ENCODE measurements at regions not wholly inside any gene's neighbourhood (a gene's known extent, or its start where the extent isn't known, plus 50 kb on each side); places are given as distances from the start of the nearest gene placed in this dataset.
"Not testable (repeated sequence)": the region's sequence is repeated elsewhere in the genome, so short reads cannot be mapped to it uniquely, and the experiment has no call there.

- DNase-seq (ENCODE audit: low read depth, low spot score) = no peak
- in situ Hi-C loops (cut with HindIII; ENCODE audit: low sequenced_read_pairs) = no loop called here
- no peak overlapping the region for H3K4me3 ChIP-seq (ENCODE audit: low read depth, low read length)
These were observed 461.9 kb downstream of the KLF5 start for GRCh38 chr13:73520566-73521289.

GRCh38 chr13:73520135-73520534, 461.3 kb downstream of the KLF5 start:
- DNase-seq (ENCODE audit: low read depth, low spot score); H3K4me3 ChIP-seq (ENCODE audit: low read depth, low read length); in situ Hi-C loops (cut with HindIII; ENCODE audit: low sequenced_read_pairs): not testable (repeated sequence)

More at GRCh38 chr13:73520566-73521289, 461.9 kb downstream of the KLF5 start:
- TF ChIP-seq CTCF (IDR thresholded peaks at IDR 0.05; ENCODE audit: low read depth, low read length) = no peak

GRCh38 chr13:73519396-73520116, 460.8 kb downstream of the KLF5 start:
- H3K4me3 ChIP-seq (ENCODE audit: low read depth, low read length) = no peak overlapping the region
- in situ Hi-C loops (cut with HindIII; ENCODE audit: low sequenced_read_pairs) = no loop called here
- no peak for TF ChIP-seq CTCF (IDR thresholded peaks at IDR 0.05; ENCODE audit: low read depth, low read length)
- DNase-seq (ENCODE audit: low read depth, low spot score) = peak; percentile 1

GRCh38 chr13:73517766-73518165, 459.0 kb downstream of the KLF5 start:
- DNase-seq (ENCODE audit: low read depth, low spot score) = no peak
- no peak overlapping the region for H3K4me3 ChIP-seq (ENCODE audit: low read depth, low read length)
- in situ Hi-C loops (cut with HindIII; ENCODE audit: low sequenced_read_pairs) = no loop called here
- TF ChIP-seq CTCF (IDR thresholded peaks at IDR 0.05; ENCODE audit: low read depth, low read length) = no peak

GRCh38 chr13:73516731-73517130, 457.9 kb downstream of the KLF5 start:
- no peak for TF ChIP-seq CTCF (IDR thresholded peaks at IDR 0.05; ENCODE audit: low read depth, low read length)
- no peak for DNase-seq (ENCODE audit: low read depth, low spot score)
- in situ Hi-C loops (cut with HindIII; ENCODE audit: low sequenced_read_pairs) = no loop called here

GRCh38 chr13:73514208-73514607, 455.4 kb downstream of the KLF5 start:
- no peak overlapping the region for H3K4me3 ChIP-seq (ENCODE audit: low read depth, low read length)
- no peak for DNase-seq (ENCODE audit: low read depth, low spot score)
- in situ Hi-C loops (cut with HindIII; ENCODE audit: low sequenced_read_pairs) = no loop called here
- TF ChIP-seq CTCF (IDR thresholded peaks at IDR 0.05; ENCODE audit: low read depth, low read length) = no peak

More at GRCh38 chr13:73516731-73517130, 457.9 kb downstream of the KLF5 start:
- H3K4me3 ChIP-seq (ENCODE audit: low read depth, low read length) = no peak overlapping the region

GRCh38 chr13:73513751-73514150, 454.9 kb downstream of the KLF5 start:
- H3K4me3 ChIP-seq (ENCODE audit: low read depth, low read length) = no peak overlapping the region
- no peak for DNase-seq (ENCODE audit: low read depth, low spot score)
- no peak for TF ChIP-seq CTCF (IDR thresholded peaks at IDR 0.05; ENCODE audit: low read depth, low read length)
- in situ Hi-C loops (cut with HindIII; ENCODE audit: low sequenced_read_pairs) = no loop called here
